Lower leg skin (tissue), 4 donors: ENCODE measurements at regions not wholly inside any gene's neighbourhood (a gene's known extent, or its start where the extent isn't known, plus 50 kb on each side); places are given as distances from the start of the nearest gene placed in this dataset.
"Not testable (repeated sequence)": the region's sequence is repeated elsewhere in the genome, so short reads cannot be mapped to it uniquely, and the experiment has no call there.

Source experiments
- DNase-seq, 2 donors: peaks; one replicate each; pipeline ENCODE4 v3.0.0-alpha.2; 2019; ENCODE audit warnings: low spot score in 2 of 2
- H3K4me3 ChIP-seq: fragments of 200-600 bp; sonication (generic); 2 replicates; pipeline ENCODE4 v1.5.1; 2017; ENCODE audit warnings: mild to moderate bottlenecking, low read depth; ENCODE audit not compliant: poor library complexity, severe bottlenecking
- POLR2A ChIP-seq, 2 donors: fragments of 450-650 bp; IDR thresholded peaks; one replicate each; pipeline ENCODE4 v1.6.1; 2016 to 2017; ENCODE audit warnings: antibody characterized with exemption in 2 of 2, mild to moderate bottlenecking in 1 of 2, moderate library complexity in 1 of 2
- WGBS, 2 donors: methylation state at CpG; one replicate each; pipeline ENCODE4 v1.1.5; 2018; 5-methylcytosine and 5-hydroxymethylcytosine counted together
- intact Hi-C: fragments of 100-400 bp; cut with DNase I; formaldehyde crosslinking; loops from one replicate; pipeline ENCODE4 v1.15.0; 2023; ENCODE audit warnings: low total_unique reads
- TF ChIP-seq, protein P1 (sequence below), 3 donors: fragments of 450-650 bp; IDR thresholded peaks; one replicate each; pipeline ENCODE4 v1.5.1; 2016; ENCODE audit warnings: antibody characterized with exemption in 3 of 3, mild to moderate bottlenecking in 3 of 3, moderate library complexity in 2 of 3

DNA sequence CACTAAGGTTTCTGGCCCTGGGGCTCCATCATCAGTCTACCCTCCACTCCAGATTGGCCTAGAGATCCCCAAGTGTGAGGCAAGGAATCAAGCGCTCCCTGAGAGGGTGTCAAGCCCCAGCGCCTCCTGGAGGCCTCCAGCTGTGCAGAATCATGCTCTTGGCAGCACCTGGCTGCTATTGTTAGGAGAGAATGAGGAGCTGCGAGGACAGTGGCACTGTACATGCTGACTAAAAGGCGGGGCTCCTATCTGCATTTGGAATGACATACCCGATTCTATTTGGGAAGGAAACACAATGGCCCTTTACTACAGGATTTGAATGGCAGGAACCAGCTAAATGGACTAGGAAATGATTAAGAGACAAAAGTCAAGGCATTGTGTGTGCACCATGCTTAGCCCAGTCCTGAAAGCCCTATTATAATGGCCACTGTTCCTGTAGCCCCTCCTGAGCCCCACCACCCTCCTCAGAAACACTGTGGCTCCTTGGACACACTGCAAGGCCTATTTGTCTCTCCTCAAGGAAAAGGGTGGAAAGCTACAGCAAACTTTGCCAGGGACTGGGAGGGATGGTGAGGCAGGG lies 106.1 kb downstream of the KBTBD2 start:
- WGBS, 2 donors: 81 to 85% methylated on average over 5 of the region's 5 CpGs
- H3K4me3 ChIP-seq, DNase-seq, intact Hi-C loops: not testable (repeated sequence)

DNA sequence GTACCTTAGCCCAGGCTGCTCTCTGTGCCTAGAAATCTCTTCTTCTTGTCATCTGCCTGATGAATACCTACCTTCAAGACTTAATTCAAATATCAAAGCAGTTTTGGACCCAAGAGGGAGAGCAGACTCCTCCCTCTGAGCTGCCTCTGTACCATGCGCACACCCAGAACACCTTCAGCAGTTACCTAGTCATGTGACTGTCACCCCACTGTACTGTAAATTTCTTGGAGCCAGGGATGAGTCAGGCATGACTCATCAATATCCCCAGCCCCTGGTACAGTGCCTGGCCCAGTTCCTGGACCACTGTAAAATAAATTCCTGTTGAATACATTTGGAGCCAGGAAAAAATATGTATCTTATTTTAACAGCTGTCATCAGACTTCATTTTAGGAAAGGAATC lies 111.7 kb downstream of the KBTBD2 start:
- H3K4me3 ChIP-seq, intact Hi-C loops, DNase-seq: not testable (repeated sequence)
- WGBS, 2 donors: 84 to 88% methylated on average over 1 of the region's 1 CpG

DNA sequence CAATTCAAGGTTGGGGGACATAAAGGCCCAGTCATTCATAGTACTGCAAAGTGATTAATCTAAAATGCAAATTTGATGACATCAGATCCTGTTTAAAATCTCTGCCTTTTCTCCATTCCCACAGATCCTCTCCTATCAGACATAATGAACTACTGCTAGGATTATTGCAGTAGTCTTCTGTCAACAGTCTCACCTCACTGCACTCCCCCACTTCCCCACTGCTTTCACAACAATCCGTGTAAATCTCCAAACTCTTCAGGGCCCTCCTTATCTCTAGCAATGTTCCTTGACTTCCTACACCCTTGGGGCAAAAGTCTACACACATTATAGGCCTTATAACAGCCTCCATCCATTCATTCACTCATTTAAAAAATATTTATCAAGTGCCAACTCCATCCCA lies 112.4 kb downstream of the KBTBD2 start:
- H3K4me3 ChIP-seq: no peak overlapping the region
- TF ChIP-seq, protein P1, sequence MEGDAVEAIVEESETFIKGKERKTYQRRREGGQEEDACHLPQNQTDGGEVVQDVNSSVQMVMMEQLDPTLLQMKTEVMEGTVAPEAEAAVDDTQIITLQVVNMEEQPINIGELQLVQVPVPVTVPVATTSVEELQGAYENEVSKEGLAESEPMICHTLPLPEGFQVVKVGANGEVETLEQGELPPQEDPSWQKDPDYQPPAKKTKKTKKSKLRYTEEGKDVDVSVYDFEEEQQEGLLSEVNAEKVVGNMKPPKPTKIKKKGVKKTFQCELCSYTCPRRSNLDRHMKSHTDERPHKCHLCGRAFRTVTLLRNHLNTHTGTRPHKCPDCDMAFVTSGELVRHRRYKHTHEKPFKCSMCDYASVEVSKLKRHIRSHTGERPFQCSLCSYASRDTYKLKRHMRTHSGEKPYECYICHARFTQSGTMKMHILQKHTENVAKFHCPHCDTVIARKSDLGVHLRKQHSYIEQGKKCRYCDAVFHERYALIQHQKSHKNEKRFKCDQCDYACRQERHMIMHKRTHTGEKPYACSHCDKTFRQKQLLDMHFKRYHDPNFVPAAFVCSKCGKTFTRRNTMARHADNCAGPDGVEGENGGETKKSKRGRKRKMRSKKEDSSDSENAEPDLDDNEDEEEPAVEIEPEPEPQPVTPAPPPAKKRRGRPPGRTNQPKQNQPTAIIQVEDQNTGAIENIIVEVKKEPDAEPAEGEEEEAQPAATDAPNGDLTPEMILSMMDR (IDR thresholded peaks at IDR 0.05): no peak
- no peak for TF ChIP-seq POLR2A (IDR thresholded peaks at IDR 0.05)
- intact Hi-C loops: no loop called here
- WGBS, 2 donors: 81 to 87% methylated on average over 1 of the region's 1 CpG
- no peak for DNase-seq

DNA sequence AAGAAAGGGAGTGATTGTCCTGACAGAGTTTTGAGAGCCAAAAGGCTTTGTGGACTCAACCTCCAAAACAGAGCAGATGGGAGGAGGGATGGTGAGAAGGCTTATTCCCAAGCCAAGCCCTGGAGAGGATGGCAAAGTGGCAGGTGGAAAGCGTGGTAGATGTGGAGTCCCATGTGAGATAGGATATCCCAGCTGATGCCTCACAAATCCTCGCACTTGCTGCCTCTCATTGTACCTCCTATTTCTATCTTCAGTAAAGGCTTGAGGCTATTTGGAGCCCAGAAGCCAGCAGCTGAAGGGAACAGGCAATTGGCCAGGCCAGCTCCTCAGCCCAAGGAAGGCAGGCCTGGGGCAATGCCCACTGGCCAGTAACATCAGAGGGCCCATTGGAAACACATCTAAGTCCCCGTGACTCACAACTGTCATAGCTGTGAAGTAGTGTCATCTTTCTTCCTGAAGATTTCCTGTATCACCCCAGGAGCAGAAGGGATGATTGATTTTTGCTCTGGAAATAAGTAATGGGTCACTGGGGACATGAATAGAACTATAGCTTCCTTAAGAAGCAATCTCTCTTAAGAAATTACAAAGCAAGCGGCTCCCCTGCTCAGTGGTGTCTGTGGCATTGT lies 114.4 kb downstream of the KBTBD2 start:
- DNase-seq, H3K4me3 ChIP-seq, intact Hi-C loops: not testable (repeated sequence)
- 78 to 82% methylated on average over 4 of the region's 4 CpGs for WGBS, 2 donors

DNA sequence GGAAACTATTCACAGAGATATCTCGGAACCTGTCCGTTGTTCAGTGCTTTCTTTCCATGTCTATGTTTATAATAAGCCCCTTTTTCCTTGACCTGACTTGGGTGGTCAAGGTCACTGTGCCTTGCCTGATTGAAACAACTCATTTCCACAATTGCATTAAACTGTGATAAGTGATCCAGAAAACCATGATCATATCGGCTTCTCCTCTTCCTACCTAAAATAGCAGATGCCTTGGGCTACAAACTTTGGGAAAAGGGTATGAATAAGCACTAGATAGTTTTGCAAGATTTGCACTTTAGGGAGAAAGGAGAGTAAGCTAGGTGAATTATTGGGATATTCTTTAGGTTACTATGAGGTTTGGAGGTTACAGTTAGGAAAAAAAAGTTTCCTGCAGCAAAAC lies 115.2 kb downstream of the KBTBD2 start:
- intact Hi-C loops, H3K4me3 ChIP-seq, DNase-seq: not testable (repeated sequence)
- 76 to 81% methylated on average over 3 of the region's 3 CpGs for WGBS, 2 donors

DNA sequence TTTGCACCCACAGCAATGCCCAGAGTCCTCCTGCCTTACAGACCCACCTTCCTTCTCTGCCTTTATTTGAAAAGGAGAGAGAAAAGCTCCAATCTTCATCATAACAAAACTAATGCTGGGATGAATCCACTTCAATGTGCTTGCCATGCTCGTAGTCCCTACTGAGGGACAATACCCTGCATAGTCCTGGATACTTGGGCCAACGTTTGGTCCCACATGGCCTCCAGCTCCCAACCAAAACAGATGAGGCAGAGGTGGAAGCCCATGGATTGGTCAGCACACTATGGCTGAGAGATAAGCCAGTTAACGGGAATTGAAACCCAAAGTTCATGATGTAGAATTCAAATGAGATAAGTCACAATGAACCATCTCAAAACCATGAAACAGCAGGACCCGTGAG lies 115.8 kb downstream of the KBTBD2 start:
- intact Hi-C loops, H3K4me3 ChIP-seq, DNase-seq: not testable (repeated sequence)
- WGBS, 2 donors: 56 to 65% methylated on average over 3 to 4 of the region's 4 CpGs

DNA sequence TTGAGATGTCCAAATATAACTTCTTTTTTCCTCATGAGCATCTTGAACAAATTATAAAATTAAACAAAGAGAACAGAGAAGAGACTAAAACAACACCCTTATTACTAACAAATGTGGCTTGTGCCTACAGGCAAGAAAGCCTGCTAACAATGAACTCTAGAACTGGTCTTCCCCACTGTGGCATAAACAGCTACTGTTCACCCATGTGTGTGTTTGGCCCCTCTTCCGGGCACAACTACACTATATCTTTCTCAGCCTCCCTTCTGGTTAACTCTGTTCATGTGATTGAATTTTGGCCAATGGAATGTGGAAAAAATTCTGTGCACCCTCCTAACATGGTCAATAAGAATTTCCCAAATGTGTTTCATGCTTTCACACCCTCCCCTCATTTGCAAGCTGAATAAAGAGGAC lies 117.0 kb downstream of the KBTBD2 start:
- no peak for TF ChIP-seq POLR2A (IDR thresholded peaks at IDR 0.05)
- TF ChIP-seq, protein P1 (IDR thresholded peaks at IDR 0.05): no peak
- DNase-seq: no peak
- 69 to 77% methylated on average over 1 of the region's 1 CpG for WGBS, 2 donors
- H3K4me3 ChIP-seq: no peak overlapping the region
- intact Hi-C loops: no loop called here

DNA sequence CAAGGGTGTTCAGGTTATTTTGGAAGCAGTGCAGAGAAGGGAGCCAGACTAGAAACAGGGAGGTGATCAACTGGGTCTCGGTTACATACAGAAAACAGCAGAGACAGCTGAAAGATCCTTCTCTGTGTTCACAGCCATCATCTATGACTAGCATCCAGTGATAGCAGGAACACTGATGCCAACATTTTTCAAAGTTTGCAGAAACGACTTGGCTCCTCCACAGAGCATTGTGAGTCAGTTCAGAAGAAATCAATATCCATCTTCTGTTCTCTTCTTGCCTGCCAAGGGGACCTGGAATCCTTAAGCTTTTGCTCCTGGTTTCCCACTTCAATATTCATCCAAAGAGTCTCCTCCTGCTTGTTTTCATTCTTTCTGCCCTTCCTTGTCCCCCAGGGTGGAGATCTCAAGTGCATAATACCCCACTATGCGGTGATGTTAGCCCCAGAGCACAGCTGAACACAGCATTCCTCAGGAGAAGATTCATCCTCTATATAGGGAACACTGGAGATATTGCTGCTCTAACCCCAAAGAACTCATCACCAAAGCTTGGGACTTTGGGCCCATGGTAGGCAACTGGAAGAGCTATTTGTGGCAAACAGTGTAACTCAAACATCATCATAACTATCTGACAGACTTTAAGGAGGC lies 122.6 kb downstream of the KBTBD2 start:
- intact Hi-C loops: not testable (repeated sequence)

DNA sequence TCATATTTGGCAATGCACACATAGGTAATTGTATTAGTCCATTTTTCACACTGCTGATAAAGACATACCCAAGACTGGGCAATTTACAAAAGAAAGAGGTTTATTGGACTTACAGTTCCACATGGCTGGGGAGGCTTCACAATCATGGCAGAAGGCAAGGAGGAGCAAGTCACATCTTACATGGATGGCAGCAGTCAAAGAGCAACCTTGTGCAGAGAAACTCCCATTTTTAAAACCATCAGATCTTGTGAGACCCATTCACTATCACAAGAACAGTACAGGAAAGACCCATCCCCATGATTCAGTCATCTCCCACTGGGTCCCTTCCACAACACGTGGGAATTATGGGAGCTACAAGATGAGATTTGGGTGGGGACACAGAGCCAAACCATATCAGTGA lies 123.2 kb downstream of the KBTBD2 start:
- DNase-seq, intact Hi-C loops, H3K4me3 ChIP-seq: not testable (repeated sequence)
- WGBS, 2 donors: 77 to 84% methylated on average over 1 of the region's 1 CpG

More for the DNA sequence above, 122.6 kb downstream of the KBTBD2 start:
- DNase-seq, H3K4me3 ChIP-seq: not testable (repeated sequence)
- WGBS, 2 donors: 54 to 82% methylated on average over 3 of the region's 3 CpGs

DNA sequence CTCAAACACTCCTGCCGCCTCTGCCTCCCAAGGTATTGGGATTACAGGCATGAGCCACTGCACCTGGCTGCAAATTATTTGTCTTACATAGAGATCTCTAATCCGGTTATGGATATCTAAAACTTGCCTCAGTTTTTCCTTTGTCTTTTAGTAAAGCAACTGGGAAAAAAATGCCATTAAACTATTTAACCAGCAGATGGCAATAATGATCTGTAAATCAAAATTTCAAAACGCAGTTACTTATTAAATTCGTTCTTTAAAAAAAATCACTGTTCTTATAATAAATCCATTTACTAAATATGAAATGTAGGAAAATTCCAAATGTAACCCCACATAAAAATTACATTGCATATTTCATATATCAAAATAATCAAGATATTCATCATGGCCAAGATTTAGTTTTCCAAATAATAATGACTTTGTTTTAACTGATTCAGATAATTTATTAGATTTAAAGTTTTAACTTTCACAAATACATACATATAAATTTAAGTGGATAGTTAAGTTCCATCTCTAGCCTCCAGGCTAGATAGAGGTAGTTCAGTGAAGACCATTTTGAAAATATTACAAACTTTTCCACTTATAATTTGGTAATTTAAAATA lies 125.8 kb downstream of the KBTBD2 start:
- WGBS, 2 donors: 18 to 22% methylated on average over 4 of the region's 4 CpGs
- DNase-seq, intact Hi-C loops, H3K4me3 ChIP-seq: not testable (repeated sequence)
